ENCODE measurements at regions not wholly inside any gene's neighbourhood (a gene's known extent, or its start where the extent isn't known, plus 50 kb on each side); places are given as distances from the start of the nearest gene placed in this dataset.

DNA sequence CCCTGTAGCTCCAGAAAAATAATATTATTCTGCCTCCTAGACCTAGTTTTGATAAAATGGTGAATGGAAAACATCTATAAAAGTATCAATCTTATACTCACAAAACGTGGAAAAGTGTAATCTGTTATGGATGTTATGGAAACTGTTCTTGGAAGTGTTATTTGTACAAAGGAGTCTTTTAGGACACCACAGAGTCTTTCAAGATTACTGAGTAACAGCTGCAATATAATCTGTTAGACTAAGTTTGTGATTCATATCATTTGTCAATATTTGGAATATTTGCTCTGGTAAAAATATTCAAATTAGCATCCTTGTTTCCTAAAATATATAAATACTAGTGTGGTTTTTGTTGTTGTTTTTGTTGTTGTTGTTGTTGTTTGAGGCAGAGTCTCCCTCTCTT lies 87.9 kb downstream of the RAD51AP2 start:
- TF ChIP-seq, protein P1, sequence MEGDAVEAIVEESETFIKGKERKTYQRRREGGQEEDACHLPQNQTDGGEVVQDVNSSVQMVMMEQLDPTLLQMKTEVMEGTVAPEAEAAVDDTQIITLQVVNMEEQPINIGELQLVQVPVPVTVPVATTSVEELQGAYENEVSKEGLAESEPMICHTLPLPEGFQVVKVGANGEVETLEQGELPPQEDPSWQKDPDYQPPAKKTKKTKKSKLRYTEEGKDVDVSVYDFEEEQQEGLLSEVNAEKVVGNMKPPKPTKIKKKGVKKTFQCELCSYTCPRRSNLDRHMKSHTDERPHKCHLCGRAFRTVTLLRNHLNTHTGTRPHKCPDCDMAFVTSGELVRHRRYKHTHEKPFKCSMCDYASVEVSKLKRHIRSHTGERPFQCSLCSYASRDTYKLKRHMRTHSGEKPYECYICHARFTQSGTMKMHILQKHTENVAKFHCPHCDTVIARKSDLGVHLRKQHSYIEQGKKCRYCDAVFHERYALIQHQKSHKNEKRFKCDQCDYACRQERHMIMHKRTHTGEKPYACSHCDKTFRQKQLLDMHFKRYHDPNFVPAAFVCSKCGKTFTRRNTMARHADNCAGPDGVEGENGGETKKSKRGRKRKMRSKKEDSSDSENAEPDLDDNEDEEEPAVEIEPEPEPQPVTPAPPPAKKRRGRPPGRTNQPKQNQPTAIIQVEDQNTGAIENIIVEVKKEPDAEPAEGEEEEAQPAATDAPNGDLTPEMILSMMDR (IDR thresholded peaks at IDR 0.05) = no peak
- no peak for TF ChIP-seq EZH2 (IDR thresholded peaks at IDR 0.05; ENCODE audit: borderline replicate concordance, insufficient read depth, low read depth, low read length, poor library complexity, severe bottlenecking)
- Histone ChIP-seq H2AFZ (ENCODE audit: insufficient read depth, low read depth, low read length, poor library complexity, severe bottlenecking) (no peak overlapping the region), H3K9me3 (ENCODE audit: control extremely low read depth in 1 of 3, control insufficient read depth in 2 of 3, insufficient read depth in 1 of 3, low read length in 2 of 3) (no peaks in the 10 kb centered on the region), H3K4me3 (ENCODE audit: control extremely low read depth in 1 of 5, extremely low read depth in 1 of 5, insufficient read depth in 1 of 5, low read depth in 2 of 5, low read length in 4 of 5) (no peak overlapping the region), H3K4me2 (replicated peaks; ENCODE audit: low read depth, low read length, poor library complexity, severe bottlenecking) (no peak overlapping the region), H3K9ac (ENCODE audit: low read length) (no peak overlapping the region), H3K36me3 (replicated peaks in 1 of 2; ENCODE audit: control extremely low read depth in 1 of 2, control insufficient read depth in 1 of 2, extremely low read depth in 1 of 2, insufficient read depth in 2 of 2, low read length in 1 of 2) (no peaks in the 10 kb centered on the region), H3K27me3 (replicated peaks in 1 of 4; ENCODE audit: control extremely low read depth in 1 of 4, control insufficient read depth in 3 of 4, insufficient read depth in 4 of 4, low read length in 3 of 4) (no peaks in the 10 kb centered on the region), H3K4me1 (ENCODE audit: control insufficient read depth in 2 of 2, insufficient read depth in 2 of 2, low read length in 2 of 2) (no peaks in the 10 kb centered on the region), H3K27ac (ENCODE audit: low read length in 2 of 2) (no peak overlapping the region), H4K20me1 (ENCODE audit: control insufficient read depth, insufficient read depth, low read length, poor library complexity, severe bottlenecking) (no peaks in the 10 kb centered on the region), H3K79me2 (ENCODE audit: control insufficient read depth, insufficient read depth, low read length) (no peaks in the 10 kb centered on the region)
- Mint-ChIP-seq H3K27ac (no peak overlapping the region), H3K9me3 (ENCODE audit: insufficient read depth) (no peaks in the 10 kb centered on the region), H3K4me1 (no peaks in the 10 kb centered on the region), H3K27me3 (peaks cover 4% of the 10 kb centered on the region), H3K4me3 (no peak overlapping the region)
- CTCF ChIA-PET = no interaction called here
- WGBS (ENCODE audit: insufficient coverage) = no CpG with 5 or more reads among the region's 1 CpG
- intact Hi-C loops (cut with micrococcal nuclease) = no loop called here
- POLR2A ChIA-PET = no interaction called here
- ATAC-seq (ENCODE audit: low read depth) (no peak), DNase-seq (no peak)

DNA sequence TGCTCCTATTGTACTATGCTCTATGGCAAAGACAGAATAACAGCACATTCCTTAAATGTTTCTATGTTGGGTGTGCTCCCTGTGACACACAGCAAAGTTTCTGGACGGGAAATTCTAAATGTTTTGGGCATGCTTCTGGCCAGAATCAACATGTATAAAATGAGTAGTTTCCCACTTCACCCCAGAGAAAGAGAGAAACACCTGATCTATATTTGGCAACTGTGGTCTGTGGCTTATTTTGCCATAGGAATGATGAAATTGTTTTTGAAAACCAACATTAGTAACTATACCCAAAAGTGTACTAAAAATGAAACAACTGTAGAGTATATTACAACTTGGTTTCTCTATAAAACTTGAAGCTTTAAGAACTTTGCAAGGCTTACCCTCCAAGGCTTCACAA lies 89.1 kb downstream of the RAD51AP2 start:
- POLR2A ChIA-PET = no interaction called here
- no peak for DNase-seq
- Histone ChIP-seq H3K9me3 (ENCODE audit: control extremely low read depth in 1 of 3, control insufficient read depth in 2 of 3, insufficient read depth in 1 of 3, low read length in 2 of 3) (no peaks in the 10 kb centered on the region), H2AFZ (ENCODE audit: insufficient read depth, low read depth, low read length, poor library complexity, severe bottlenecking) (no peak overlapping the region), H3K36me3 (replicated peaks in 1 of 2; ENCODE audit: control extremely low read depth in 1 of 2, control insufficient read depth in 1 of 2, extremely low read depth in 1 of 2, insufficient read depth in 2 of 2, low read length in 1 of 2) (no peaks in the 10 kb centered on the region), H3K4me1 (ENCODE audit: control insufficient read depth in 2 of 2, insufficient read depth in 2 of 2, low read length in 2 of 2) (no peaks in the 10 kb centered on the region), H3K4me3 (ENCODE audit: control extremely low read depth in 1 of 5, extremely low read depth in 1 of 5, insufficient read depth in 1 of 5, low read depth in 2 of 5, low read length in 4 of 5) (no peak overlapping the region), H3K9ac (ENCODE audit: low read length) (no peak overlapping the region), H3K4me2 (replicated peaks; ENCODE audit: low read depth, low read length, poor library complexity, severe bottlenecking) (no peak overlapping the region), H3K27ac (ENCODE audit: low read length in 2 of 2) (no peak overlapping the region), H4K20me1 (ENCODE audit: control insufficient read depth, insufficient read depth, low read length, poor library complexity, severe bottlenecking) (no peaks in the 10 kb centered on the region), H3K27me3 (replicated peaks in 1 of 4; ENCODE audit: control extremely low read depth in 1 of 4, control insufficient read depth in 3 of 4, insufficient read depth in 4 of 4, low read length in 3 of 4) (no peaks in the 10 kb centered on the region), H3K79me2 (ENCODE audit: control insufficient read depth, insufficient read depth, low read length) (no peaks in the 10 kb centered on the region)
- Mint-ChIP-seq H3K4me3 (no peak overlapping the region), H3K9me3 (ENCODE audit: insufficient read depth) (no peaks in the 10 kb centered on the region), H3K27ac (no peak overlapping the region), H3K27me3 (peaks cover 8% of the 10 kb centered on the region), H3K4me1 (no peaks in the 10 kb centered on the region)
- no peak for ATAC-seq (ENCODE audit: low read depth)
- intact Hi-C loops (cut with micrococcal nuclease) = no loop called here
- TF ChIP-seq, protein P1 (IDR thresholded peaks at IDR 0.05) = no peak
- CTCF ChIA-PET = no interaction called here
- WGBS (ENCODE audit: insufficient coverage) = no CpG with 5 or more reads among the region's 1 CpG
